HG03575 (cell line): ENCODE measurements at regions not wholly inside any gene's neighbourhood (a gene's known extent, or its start where the extent isn't known, plus 50 kb on each side); places are given as distances from the start of the nearest gene placed in this dataset.
A peak's percentile ranks its signal among the peaks of the same experiment; 100 is the strongest.
"Not testable (repeated sequence)": the region's sequence is repeated elsewhere in the genome, so short reads cannot be mapped to it uniquely, and the experiment has no call there.

Source experiments
- ATAC-seq: cut with Tn5 transposase; IDR thresholded peaks from one replicate; pipeline ENCODE4 v1.9.1; 2021; ENCODE audit not compliant: unreplicated experiment, insufficient number of reproducible peaks, low FRiP score; ENCODE audit errors: extremely low read depth

- ATAC-seq, result peak; percentile 99
Measured at GRCh38 chr9:82410306-82410705, 421.7 kb downstream of the SPATA31D1 start.

GRCh38 chr9:82410866-82411265 is 422.3 kb downstream of the SPATA31D1 start:
- ATAC-seq, result no peak

GRCh38 chr9:82412586-82413305 is 424.2 kb downstream of the SPATA31D1 start:
- ATAC-seq, result no peak

- no peak for ATAC-seq
Measured at GRCh38 chr9:82417501-82417900, 428.9 kb downstream of the SPATA31D1 start.

- no peak for ATAC-seq
Measured at GRCh38 chr9:82418334-82418733, 429.8 kb downstream of the SPATA31D1 start.

- ATAC-seq, result no peak
Measured at GRCh38 chr9:82419696-82420486, 431.3 kb downstream of the SPATA31D1 start.

GRCh38 chr9:82421498-82421897 is 432.9 kb downstream of the SPATA31D1 start:
- no peak for ATAC-seq

GRCh38 chr9:82423700-82424099 is 435.1 kb downstream of the SPATA31D1 start:
- no peak for ATAC-seq

- ATAC-seq, result no peak
Measured at GRCh38 chr9:82424599-82425120, 436.1 kb downstream of the SPATA31D1 start.

- no peak for ATAC-seq
Measured at GRCh38 chr9:82431121-82431520, 442.5 kb downstream of the SPATA31D1 start.

- ATAC-seq, result not testable (repeated sequence)
Measured at GRCh38 chr9:82433290-82433931, 444.8 kb downstream of the SPATA31D1 start.

- no peak for ATAC-seq
Measured at GRCh38 chr9:82436475-82436874, 447.9 kb downstream of the SPATA31D1 start.

GRCh38 chr9:82437183-82437582 is 448.6 kb downstream of the SPATA31D1 start:
- ATAC-seq, result not testable (repeated sequence)

GRCh38 chr9:82438581-82438980 is 450.0 kb downstream of the SPATA31D1 start:
- no peak for ATAC-seq

GRCh38 chr9:82443312-82443711 is 454.7 kb downstream of the SPATA31D1 start:
- ATAC-seq, result no peak

GRCh38 chr9:82445556-82445955 is 457.0 kb downstream of the SPATA31D1 start:
- ATAC-seq, result no peak

GRCh38 chr9:82447343-82447742 is 458.8 kb downstream of the SPATA31D1 start:
- no peak for ATAC-seq

- no peak for ATAC-seq
Measured at GRCh38 chr9:82449986-82450385, 461.4 kb downstream of the SPATA31D1 start.

GRCh38 chr9:82454509-82455190 is 466.1 kb downstream of the SPATA31D1 start:
- no peak for ATAC-seq
